B cell (primary cell): ENCODE measurements at regions not wholly inside any gene's neighbourhood (a gene's known extent, or its start where the extent isn't known, plus 50 kb on each side); places are given as distances from the start of the nearest gene placed in this dataset.

Experiments
- CTCF ChIP-seq: fragments of 200-600 bp; IDR thresholded peaks from one replicate; pipeline ENCODE4 v1.8.0; 2022; ENCODE audit warnings: antibody characterized with exemption, mild to moderate bottlenecking
- EZH2 ChIP-seq: IDR thresholded peaks from 2 replicates; pipeline ENCODE4 v1.6.1; 2012; ENCODE audit warnings: borderline replicate concordance, low read depth, mild to moderate bottlenecking, moderate library complexity, low read length; ENCODE audit not compliant: insufficient read depth, poor library complexity, severe bottlenecking

DNA sequence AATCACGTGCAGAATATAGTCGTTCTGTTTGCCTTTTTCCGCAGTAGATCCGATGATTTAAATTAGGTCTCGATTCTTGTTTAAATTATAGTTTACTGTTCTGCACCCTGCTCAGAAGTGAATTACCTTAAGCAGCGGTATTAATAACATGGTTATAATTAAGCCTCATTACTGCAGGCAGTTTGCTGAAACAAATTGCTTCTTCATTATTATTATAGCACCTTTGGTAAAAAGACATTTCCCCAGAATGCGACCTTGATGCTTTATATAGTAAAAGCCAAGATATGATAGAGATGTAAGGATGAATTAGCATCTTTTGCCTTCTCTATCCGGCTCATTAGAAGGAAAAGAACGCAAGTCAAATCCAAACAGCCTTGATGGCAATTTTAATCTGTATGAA is 625.2 kb upstream of the CADM1 start:
- TF ChIP-seq CTCF = no peak
- TF ChIP-seq EZH2 = no peak
